ENCODE measurements at regions not wholly inside any gene's neighbourhood (a gene's known extent, or its start where the extent isn't known, plus 50 kb on each side); places are given as distances from the start of the nearest gene placed in this dataset.

GRCh38 chr15:87779746-87780145, 476.8 kb downstream of the NTRK3 start:
- Histone ChIP-seq H3K4me1 (ENCODE audit: insufficient read depth, low read length) (no peaks in the 10 kb centered on the region), H3K27me3 (ENCODE audit: insufficient read depth, low read length, poor library complexity) (no peaks in the 10 kb centered on the region), H2AFZ (ENCODE audit: low read depth, low read length) (no peak overlapping the region), H3K36me3 (ENCODE audit: insufficient read depth, low read length) (no peaks in the 10 kb centered on the region), H3K27ac (ENCODE audit: low read length) (no peak overlapping the region), H3K9me3 (ENCODE audit: insufficient read depth, low read length, severe bottlenecking) (no peaks in the 10 kb centered on the region), H3K79me2 (ENCODE audit: insufficient read depth, low read length) (no peaks in the 10 kb centered on the region), H3K4me3 (ENCODE audit: low read depth in 1 of 2, low read length in 2 of 2) (no peak overlapping the region), H3K9ac (ENCODE audit: low read depth, low read length) (no peak overlapping the region), H4K20me1 (ENCODE audit: insufficient read depth, low read length) (no peaks in the 10 kb centered on the region), H3K4me2 (ENCODE audit: insufficient read depth, low read length) (no peak overlapping the region)
- DNase-seq (no peak), ATAC-seq (ENCODE audit: insufficient read depth, low read depth) (no peak)
- no peak for TF ChIP-seq EZH2 (IDR thresholded peaks at IDR 0.05; ENCODE audit: borderline replicate concordance, low read depth, low read length, severe bottlenecking)
- TF ChIP-seq, protein P1, sequence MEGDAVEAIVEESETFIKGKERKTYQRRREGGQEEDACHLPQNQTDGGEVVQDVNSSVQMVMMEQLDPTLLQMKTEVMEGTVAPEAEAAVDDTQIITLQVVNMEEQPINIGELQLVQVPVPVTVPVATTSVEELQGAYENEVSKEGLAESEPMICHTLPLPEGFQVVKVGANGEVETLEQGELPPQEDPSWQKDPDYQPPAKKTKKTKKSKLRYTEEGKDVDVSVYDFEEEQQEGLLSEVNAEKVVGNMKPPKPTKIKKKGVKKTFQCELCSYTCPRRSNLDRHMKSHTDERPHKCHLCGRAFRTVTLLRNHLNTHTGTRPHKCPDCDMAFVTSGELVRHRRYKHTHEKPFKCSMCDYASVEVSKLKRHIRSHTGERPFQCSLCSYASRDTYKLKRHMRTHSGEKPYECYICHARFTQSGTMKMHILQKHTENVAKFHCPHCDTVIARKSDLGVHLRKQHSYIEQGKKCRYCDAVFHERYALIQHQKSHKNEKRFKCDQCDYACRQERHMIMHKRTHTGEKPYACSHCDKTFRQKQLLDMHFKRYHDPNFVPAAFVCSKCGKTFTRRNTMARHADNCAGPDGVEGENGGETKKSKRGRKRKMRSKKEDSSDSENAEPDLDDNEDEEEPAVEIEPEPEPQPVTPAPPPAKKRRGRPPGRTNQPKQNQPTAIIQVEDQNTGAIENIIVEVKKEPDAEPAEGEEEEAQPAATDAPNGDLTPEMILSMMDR (IDR thresholded peaks at IDR 0.05; ENCODE audit: borderline replicate concordance, extremely low read depth, low read length, poor library complexity, severe bottlenecking) = no peak

DNA sequence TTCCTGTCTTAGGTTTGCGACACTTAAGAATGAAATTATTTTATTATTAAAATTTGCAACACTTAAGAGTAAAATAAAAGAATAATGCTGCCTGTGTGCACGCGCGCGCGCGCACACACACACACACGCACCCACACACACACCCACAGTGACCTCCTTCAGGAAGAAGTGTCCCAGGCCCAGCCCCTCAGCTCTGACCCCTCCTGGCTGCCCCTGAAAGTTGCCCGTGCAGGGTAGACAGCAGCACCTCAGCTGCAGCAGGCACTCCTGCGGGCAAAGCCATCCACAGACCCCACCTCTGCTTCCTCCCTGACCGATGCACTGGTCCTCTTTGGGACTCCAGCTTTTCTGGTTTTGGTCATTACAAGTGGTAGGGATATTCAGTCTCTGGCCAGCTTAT, 478.2 kb downstream of the NTRK3 start:
- DNase-seq (no peak), ATAC-seq (ENCODE audit: insufficient read depth, low read depth) (no peak)
- no peaks in the 10 kb centered on the region for H3K9me3 ChIP-seq (ENCODE audit: insufficient read depth, low read length, severe bottlenecking)
- H3K4me3 ChIP-seq (ENCODE audit: low read depth in 1 of 2, low read length in 2 of 2) = no peak overlapping the region
- H3K27ac ChIP-seq (ENCODE audit: low read length) = no peak overlapping the region
- no peaks in the 10 kb centered on the region for H4K20me1 ChIP-seq (ENCODE audit: insufficient read depth, low read length)
- no peaks in the 10 kb centered on the region for H3K36me3 ChIP-seq (ENCODE audit: insufficient read depth, low read length)
- H3K27me3 ChIP-seq (ENCODE audit: insufficient read depth, low read length, poor library complexity) = no peaks in the 10 kb centered on the region
- H3K9ac ChIP-seq (ENCODE audit: low read depth, low read length) = no peak overlapping the region
- TF ChIP-seq EZH2 (IDR thresholded peaks at IDR 0.05; ENCODE audit: borderline replicate concordance, low read depth, low read length, severe bottlenecking) = no peak
- TF ChIP-seq, protein P1 (IDR thresholded peaks at IDR 0.05; ENCODE audit: borderline replicate concordance, extremely low read depth, low read length, poor library complexity, severe bottlenecking) = no peak
- H3K79me2 ChIP-seq (ENCODE audit: insufficient read depth, low read length) = no peaks in the 10 kb centered on the region
- H3K4me1 ChIP-seq (ENCODE audit: insufficient read depth, low read length) = no peaks in the 10 kb centered on the region
- no peak overlapping the region for H2AFZ ChIP-seq (ENCODE audit: low read depth, low read length)
- no peak overlapping the region for H3K4me2 ChIP-seq (ENCODE audit: insufficient read depth, low read length)

DNA sequence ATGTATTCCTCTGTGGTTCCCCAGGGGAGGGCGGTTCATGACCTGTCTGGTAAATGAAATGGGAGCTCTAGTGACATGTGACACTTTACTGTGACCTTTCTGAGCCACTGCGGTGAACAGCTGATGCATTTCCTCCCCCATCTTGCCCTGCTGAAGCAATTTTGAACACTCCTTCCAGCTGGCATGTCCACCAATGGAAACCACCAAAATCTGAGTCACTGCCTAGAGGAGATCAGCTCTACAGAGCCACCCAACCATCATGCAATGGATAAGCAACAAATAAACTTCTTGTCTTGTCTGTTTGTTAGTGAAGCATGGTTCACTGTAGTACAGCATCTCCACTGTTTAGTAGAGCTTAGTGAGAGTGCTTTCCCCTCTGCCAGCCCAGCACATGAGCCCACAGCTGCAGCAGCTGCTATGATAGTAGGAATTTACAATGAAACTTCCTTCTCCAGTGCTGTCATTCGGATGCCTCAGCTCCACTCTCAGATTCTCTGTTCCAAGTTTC, 479.4 kb downstream of the NTRK3 start:
- Histone ChIP-seq H3K4me3 (ENCODE audit: low read depth in 1 of 2, low read length in 2 of 2) (no peak overlapping the region), H3K79me2 (ENCODE audit: insufficient read depth, low read length) (no peaks in the 10 kb centered on the region), H3K9me3 (ENCODE audit: insufficient read depth, low read length, severe bottlenecking) (no peaks in the 10 kb centered on the region), H4K20me1 (ENCODE audit: insufficient read depth, low read length) (no peaks in the 10 kb centered on the region), H3K9ac (ENCODE audit: low read depth, low read length) (no peak overlapping the region), H3K27me3 (ENCODE audit: insufficient read depth, low read length, poor library complexity) (no peaks in the 10 kb centered on the region), H3K4me1 (ENCODE audit: insufficient read depth, low read length) (no peaks in the 10 kb centered on the region), H3K27ac (ENCODE audit: low read length) (no peak overlapping the region), H3K4me2 (ENCODE audit: insufficient read depth, low read length) (no peak overlapping the region), H2AFZ (ENCODE audit: low read depth, low read length) (no peak overlapping the region), H3K36me3 (ENCODE audit: insufficient read depth, low read length) (no peaks in the 10 kb centered on the region)
- ATAC-seq (ENCODE audit: insufficient read depth, low read depth) (no peak), DNase-seq (no peak)
- TF ChIP-seq, protein P1 (IDR thresholded peaks at IDR 0.05; ENCODE audit: borderline replicate concordance, extremely low read depth, low read length, poor library complexity, severe bottlenecking) = no peak
- no peak for TF ChIP-seq EZH2 (IDR thresholded peaks at IDR 0.05; ENCODE audit: borderline replicate concordance, low read depth, low read length, severe bottlenecking)

GRCh38 chr15:87767516-87767915, 489.0 kb downstream of the NTRK3 start:
- no peak overlapping the region for H3K4me2 ChIP-seq (ENCODE audit: insufficient read depth, low read length)
- no peak overlapping the region for H3K9ac ChIP-seq (ENCODE audit: low read depth, low read length)
- no peaks in the 10 kb centered on the region for H3K79me2 ChIP-seq (ENCODE audit: insufficient read depth, low read length)
- H3K4me3 ChIP-seq (ENCODE audit: low read depth in 1 of 2, low read length in 2 of 2) = no peak overlapping the region
- no peaks in the 10 kb centered on the region for H3K36me3 ChIP-seq (ENCODE audit: insufficient read depth, low read length)
- no peaks in the 10 kb centered on the region for H4K20me1 ChIP-seq (ENCODE audit: insufficient read depth, low read length)
- no peak for ATAC-seq (ENCODE audit: insufficient read depth, low read depth)
- H2AFZ ChIP-seq (ENCODE audit: low read depth, low read length) = no peak overlapping the region
- no peak for DNase-seq
- TF ChIP-seq EZH2 (IDR thresholded peaks at IDR 0.05; ENCODE audit: borderline replicate concordance, low read depth, low read length, severe bottlenecking) = no peak
- TF ChIP-seq, protein P1 (IDR thresholded peaks at IDR 0.05; ENCODE audit: borderline replicate concordance, extremely low read depth, low read length, poor library complexity, severe bottlenecking) = no peak
- no peak overlapping the region for H3K27ac ChIP-seq (ENCODE audit: low read length)
- no peaks in the 10 kb centered on the region for H3K4me1 ChIP-seq (ENCODE audit: insufficient read depth, low read length)
- no peaks in the 10 kb centered on the region for H3K9me3 ChIP-seq (ENCODE audit: insufficient read depth, low read length, severe bottlenecking)
- H3K27me3 ChIP-seq (ENCODE audit: insufficient read depth, low read length, poor library complexity) = no peaks in the 10 kb centered on the region
